ENCODE measurements at regions not wholly inside any gene's neighbourhood (a gene's known extent, or its start where the extent isn't known, plus 50 kb on each side); places are given as distances from the start of the nearest gene placed in this dataset.

- no peak for TF ChIP-seq ZNF274 (IDR thresholded peaks at IDR 0.05; ENCODE audit: low read length)
- TF ChIP-seq ZNF274 (tag by site-specific recombination; IDR thresholded peaks at IDR 0.05; ENCODE audit: borderline replicate concordance) = no peak
- TF ChIP-seq ZNF664 (tag by site-specific recombination; IDR thresholded peaks at IDR 0.05) = no peak
Measured at GRCh38 chr6:3937438-3937837, 88.3 kb downstream of the FAM50B start.
